ENCODE measurements at regions not wholly inside any gene's neighbourhood (a gene's known extent, or its start where the extent isn't known, plus 50 kb on each side); places are given as distances from the start of the nearest gene placed in this dataset.
"Not testable (repeated sequence)": the region's sequence is repeated elsewhere in the genome, so short reads cannot be mapped to it uniquely, and the experiment has no call there.

GRCh38 chr6:153357391-153357790 is 226.3 kb upstream of the RGS17 start:
- Mint-ChIP-seq H3K27me3 (no peaks in the 10 kb centered on the region), H3K27ac (no peak overlapping the region), H3K9me3 (peaks cover 1 to 6% (median 1%) of the 10 kb centered on the region in 3 donors), H3K4me3 (no peak overlapping the region), H3K4me1 (no peaks in the 10 kb centered on the region), H3K36me3 (no peaks in the 10 kb centered on the region)

DNA sequence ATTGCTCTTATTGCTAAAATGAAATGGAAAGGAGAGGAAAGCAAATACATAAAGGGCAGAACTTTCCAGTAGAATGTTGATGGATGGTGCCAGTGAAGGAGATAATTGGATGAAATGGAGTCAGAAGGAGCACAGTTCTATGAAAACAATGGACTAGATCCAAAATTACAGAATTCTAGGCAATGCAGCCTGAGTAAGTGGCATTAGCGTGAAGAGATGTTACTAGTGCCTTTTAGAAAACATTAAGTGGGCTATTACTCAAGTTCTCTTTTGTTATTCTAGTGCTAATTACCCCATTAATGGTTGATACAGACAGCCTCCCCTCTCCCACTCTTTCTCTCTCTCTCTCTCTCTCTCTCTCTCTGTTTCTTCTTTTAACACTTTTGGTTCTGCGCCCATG is 209.5 kb upstream of the RGS17 start:
- no peak overlapping the region for H3K27ac Mint-ChIP-seq
- no peaks in the 10 kb centered on the region for H3K36me3 Mint-ChIP-seq
- H3K4me3 Mint-ChIP-seq: no peak overlapping the region
- H3K4me1 Mint-ChIP-seq: no peaks in the 10 kb centered on the region
- no peaks in the 10 kb centered on the region for H3K27me3 Mint-ChIP-seq
- peaks cover 2 to 13% (median 4%) of the 10 kb centered on the region in 3 donors for H3K9me3 Mint-ChIP-seq

GRCh38 chr6:153334121-153334520 is 203.0 kb upstream of the RGS17 start:
- H3K36me3 Mint-ChIP-seq: no peaks in the 10 kb centered on the region
- no peaks in the 10 kb centered on the region for H3K27me3 Mint-ChIP-seq
- H3K27ac Mint-ChIP-seq: no peak overlapping the region
- no peaks in the 10 kb centered on the region for H3K4me1 Mint-ChIP-seq
- no peak overlapping the region for H3K4me3 Mint-ChIP-seq
- peaks cover 2 to 22% (median 3%) of the 10 kb centered on the region in 3 donors for H3K9me3 Mint-ChIP-seq

GRCh38 chr6:153331221-153331620 is 200.1 kb upstream of the RGS17 start:
- H3K9me3 Mint-ChIP-seq: peaks cover 2 to 14% (median 2%) of the 10 kb centered on the region in 3 donors
- H3K27me3 Mint-ChIP-seq, H3K4me1 Mint-ChIP-seq, H3K36me3 Mint-ChIP-seq, H3K27ac Mint-ChIP-seq, H3K4me3 Mint-ChIP-seq: not testable (repeated sequence)

DNA sequence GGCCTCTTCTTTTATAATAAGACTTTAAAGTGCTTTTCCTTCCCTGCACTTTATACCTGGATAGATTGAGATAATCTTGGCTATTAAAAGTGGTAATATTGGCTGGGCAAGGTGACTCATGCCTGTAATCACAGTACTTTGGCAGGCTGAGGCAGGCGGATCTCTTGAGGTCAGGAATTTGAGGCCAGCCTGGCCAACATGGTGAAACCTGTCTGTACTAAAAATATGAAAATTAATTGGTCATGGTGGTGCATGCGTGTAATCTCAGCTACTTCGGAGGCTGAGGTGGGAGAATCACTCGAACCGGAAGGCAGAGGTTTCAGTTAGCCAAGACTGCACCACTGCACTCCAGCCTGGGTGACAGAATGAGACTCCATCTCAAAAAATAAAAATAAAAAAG is 197.1 kb upstream of the RGS17 start:
- no peaks in the 10 kb centered on the region for H3K36me3 Mint-ChIP-seq
- no peaks in the 10 kb centered on the region for H3K27me3 Mint-ChIP-seq
- no peak overlapping the region for H3K4me3 Mint-ChIP-seq
- no peak overlapping the region for H3K27ac Mint-ChIP-seq
- H3K4me1 Mint-ChIP-seq: no peaks in the 10 kb centered on the region
- peaks cover 0 to under 1% (median 0%) of the 10 kb centered on the region in 3 donors for H3K9me3 Mint-ChIP-seq

GRCh38 chr6:153325661-153326060 is 194.6 kb upstream of the RGS17 start:
- no peak overlapping the region for H3K4me3 Mint-ChIP-seq
- H3K36me3 Mint-ChIP-seq: no peaks in the 10 kb centered on the region
- no peaks in the 10 kb centered on the region for H3K9me3 Mint-ChIP-seq
- H3K4me1 Mint-ChIP-seq: no peaks in the 10 kb centered on the region
- H3K27ac Mint-ChIP-seq: no peak overlapping the region
- H3K27me3 Mint-ChIP-seq: no peaks in the 10 kb centered on the region

GRCh38 chr6:153312634-153313033 is 181.6 kb upstream of the RGS17 start:
- Mint-ChIP-seq H3K9me3 (peaks cover 0 to 2% (median 0%) of the 10 kb centered on the region in 3 donors), H3K36me3 (no peaks in the 10 kb centered on the region), H3K4me1 (no peaks in the 10 kb centered on the region), H3K27me3 (no peaks in the 10 kb centered on the region), H3K27ac (no peak overlapping the region), H3K4me3 (no peak overlapping the region)

DNA sequence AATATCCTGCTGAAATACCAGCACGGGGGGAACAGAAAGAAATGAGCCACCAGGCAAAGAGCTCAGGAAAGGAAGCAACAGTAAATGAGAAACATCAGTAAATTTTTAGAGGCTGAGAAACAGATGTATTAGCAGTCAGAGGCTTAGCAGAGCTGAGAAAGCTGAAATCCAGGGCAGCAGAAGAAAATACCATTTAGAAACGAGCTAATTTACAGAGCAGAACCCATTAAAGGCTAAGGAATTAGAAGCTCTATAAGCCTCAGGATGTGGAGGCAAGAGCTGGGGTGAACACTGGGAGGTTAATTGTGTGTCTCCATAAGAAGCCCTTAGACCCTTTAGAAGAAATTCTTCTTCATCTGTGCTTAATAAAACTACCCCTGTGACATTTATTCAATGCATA is 178.6 kb upstream of the RGS17 start:
- peaks cover 0 to 2% (median 0%) of the 10 kb centered on the region in 3 donors for H3K9me3 Mint-ChIP-seq
- H3K27ac Mint-ChIP-seq: no peak overlapping the region
- H3K36me3 Mint-ChIP-seq: no peaks in the 10 kb centered on the region
- H3K4me3 Mint-ChIP-seq: no peak overlapping the region
- H3K27me3 Mint-ChIP-seq: no peaks in the 10 kb centered on the region
- no peaks in the 10 kb centered on the region for H3K4me1 Mint-ChIP-seq

GRCh38 chr6:153302133-153302532 is 171.1 kb upstream of the RGS17 start:
- H3K27ac Mint-ChIP-seq: no peak overlapping the region
- H3K36me3 Mint-ChIP-seq: no peaks in the 10 kb centered on the region
- H3K4me1 Mint-ChIP-seq: no peaks in the 10 kb centered on the region
- peaks cover 0 to 2% (median 0%) of the 10 kb centered on the region in 3 donors for H3K9me3 Mint-ChIP-seq
- H3K4me3 Mint-ChIP-seq: no peak overlapping the region
- H3K27me3 Mint-ChIP-seq: no peaks in the 10 kb centered on the region

GRCh38 chr6:153301602-153302001 is 170.5 kb upstream of the RGS17 start:
- H3K36me3 Mint-ChIP-seq: no peaks in the 10 kb centered on the region

GRCh38 chr6:153282456-153282855 is 151.4 kb upstream of the RGS17 start:
- not testable (repeated sequence) for H3K27me3 Mint-ChIP-seq, H3K4me1 Mint-ChIP-seq, H3K36me3 Mint-ChIP-seq, H3K27ac Mint-ChIP-seq, H3K9me3 Mint-ChIP-seq
- peak overlapping the region in 1 of 4 donors; percentile 32 for H3K4me3 Mint-ChIP-seq

More at GRCh38 chr6:153301602-153302001, 170.5 kb upstream of the RGS17 start:
- Mint-ChIP-seq H3K4me3 (no peak overlapping the region), H3K27ac (no peak overlapping the region), H3K27me3 (no peaks in the 10 kb centered on the region), H3K4me1 (no peaks in the 10 kb centered on the region), H3K9me3 (peaks cover 0 to 2% (median 0%) of the 10 kb centered on the region in 3 donors)

GRCh38 chr6:153275997-153276396 is 144.9 kb upstream of the RGS17 start:
- Mint-ChIP-seq H3K36me3 (no peaks in the 10 kb centered on the region), H3K27ac (no peak overlapping the region), H3K4me3 (no peak overlapping the region), H3K4me1 (no peaks in the 10 kb centered on the region), H3K27me3 (no peaks in the 10 kb centered on the region), H3K9me3 (peaks cover 0 to 4% (median 3%) of the 10 kb centered on the region in 3 donors)

- H3K4me3 Mint-ChIP-seq: no peak overlapping the region
Observed at GRCh38 chr6:153272201-153272980, 141.3 kb upstream of the RGS17 start.

GRCh38 chr6:153263489-153263888 is 132.4 kb upstream of the RGS17 start:
- Mint-ChIP-seq H3K4me1 (no peaks in the 10 kb centered on the region), H3K9me3 (peaks cover 0 to 5% (median 0%) of the 10 kb centered on the region in 3 donors), H3K27ac (no peak overlapping the region), H3K27me3 (no peaks in the 10 kb centered on the region), H3K4me3 (no peak overlapping the region), H3K36me3 (no peaks in the 10 kb centered on the region)

More at GRCh38 chr6:153272201-153272980, 141.3 kb upstream of the RGS17 start:
- Mint-ChIP-seq H3K36me3 (no peaks in the 10 kb centered on the region), H3K27me3 (no peaks in the 10 kb centered on the region), H3K9me3 (peaks cover 0 to 4% (median 0%) of the 10 kb centered on the region in 3 donors), H3K27ac (peak overlapping the region in 1 of 3 donors; percentile 7), H3K4me1 (no peaks in the 10 kb centered on the region)

DNA sequence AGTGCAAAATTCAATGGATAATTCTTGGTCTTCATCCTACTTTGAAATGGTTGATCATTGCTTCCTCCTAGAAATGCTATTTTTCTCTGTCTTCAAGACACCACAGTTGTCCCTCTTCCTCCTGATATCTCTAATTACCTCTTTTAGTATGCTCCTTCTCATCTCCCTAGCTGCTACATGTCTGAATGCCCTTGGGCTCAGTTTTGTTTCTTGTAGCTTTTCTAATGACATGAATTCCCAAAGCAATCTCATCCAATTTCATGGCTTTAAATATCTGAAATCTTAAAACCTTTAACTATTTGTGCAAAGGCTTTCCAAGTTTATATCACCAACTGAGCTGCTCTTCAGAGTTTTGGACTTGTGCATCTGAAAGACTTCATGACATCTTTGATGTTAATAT is 120.2 kb upstream of the RGS17 start:
- Mint-ChIP-seq H3K27ac (no peak overlapping the region), H3K4me3 (no peak overlapping the region), H3K27me3 (no peaks in the 10 kb centered on the region), H3K4me1 (no peaks in the 10 kb centered on the region), H3K36me3 (no peaks in the 10 kb centered on the region), H3K9me3 (no peaks in the 10 kb centered on the region)

DNA sequence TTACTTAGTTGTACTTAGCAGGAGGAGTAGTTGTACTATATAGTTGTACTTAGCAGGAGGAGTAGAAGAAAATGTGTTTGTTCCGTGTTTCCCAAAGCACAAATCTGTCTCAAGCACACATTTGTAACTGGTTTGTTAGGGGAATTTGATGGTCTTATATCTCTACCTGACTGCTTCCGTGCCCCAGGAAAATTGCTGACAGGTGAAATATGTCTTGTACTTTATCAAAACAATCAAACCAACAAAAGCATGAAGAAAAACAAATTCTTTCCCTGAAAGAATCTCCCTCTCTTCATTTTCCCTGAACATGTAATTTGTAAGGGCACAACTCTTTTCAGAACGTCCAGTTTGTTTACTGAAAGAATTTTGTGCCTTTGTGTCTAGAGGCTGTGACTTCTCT is 106.6 kb upstream of the RGS17 start:
- Mint-ChIP-seq H3K36me3 (no peaks in the 10 kb centered on the region), H3K4me1 (no peaks in the 10 kb centered on the region), H3K27ac (no peak overlapping the region), H3K4me3 (no peak overlapping the region), H3K27me3 (no peaks in the 10 kb centered on the region), H3K9me3 (peaks cover 0 to 8% (median 1%) of the 10 kb centered on the region in 3 donors)
